MCF 10A (cell line): ENCODE measurements at regions not wholly inside any gene's neighbourhood (a gene's known extent, or its start where the extent isn't known, plus 50 kb on each side); places are given as distances from the start of the nearest gene placed in this dataset.

Source experiments
- BruUV-seq: library from RNA; stranded (reverse); fragments of 400-500 nt; replicated peaks from 2 replicates; lab custom pipeline; 2021; lab: Mats Ljungman, UMichigan
- CTCF ChIA-PET: fragments of 300-600 bp; sonication (Branson Sonifier 250); formaldehyde crosslinking; extraction: SDS; loops from one replicate; lab custom pipeline; 2021; ENCODE audit warnings: antibody characterized with exemption, inconsistent platforms; lab: Yijun Ruan, JAX
- POLR2A ChIA-PET: fragments of 300-600, 350-650 bp; sonication (Branson Sonifier 250); formaldehyde crosslinking; extraction: SDS; loops from one replicate; lab custom pipeline; 2020; ENCODE audit warnings: antibody characterized with exemption, inconsistent platforms; lab: Yijun Ruan, JAX
- DNase-seq: peaks from one replicate; pipeline ENCODE4 v3.0.0-alpha.2; 2018; ENCODE audit not compliant: unreplicated experiment
- H3K27ac Mint-ChIP-seq: one replicate; pipeline ENCODE4 v1.8.0; 2022; ENCODE audit warnings: mild to moderate bottlenecking, low read depth, mixed read lengths; ENCODE audit not compliant: unreplicated experiment
- H3K27me3 Mint-ChIP-seq: one replicate; pipeline ENCODE4 v1.8.0; 2022; ENCODE audit warnings: mixed read lengths; ENCODE audit not compliant: insufficient read depth, unreplicated experiment
- H3K36me3 Mint-ChIP-seq: one replicate; pipeline ENCODE4 v1.8.0; 2022; ENCODE audit warnings: mild to moderate bottlenecking, moderate library complexity, mixed read lengths; ENCODE audit not compliant: insufficient read depth, unreplicated experiment
- H3K4me1 Mint-ChIP-seq: one replicate; pipeline ENCODE4 v1.8.0; 2022; ENCODE audit warnings: mixed read lengths; ENCODE audit not compliant: insufficient read depth, unreplicated experiment
- H3K4me3 Mint-ChIP-seq: one replicate; pipeline ENCODE4 v1.8.0; 2022; ENCODE audit warnings: mild to moderate bottlenecking, moderate library complexity, mixed read lengths; ENCODE audit not compliant: unreplicated experiment
- H3K9me3 Mint-ChIP-seq: one replicate; pipeline ENCODE4 v1.8.0; 2022; ENCODE audit warnings: mixed read lengths; ENCODE audit not compliant: unreplicated experiment
- CTCF ChIP-seq: fragments of 200-600 bp; IDR thresholded peaks from one replicate; pipeline ENCODE4 v1.8.0; 2022; ENCODE audit warnings: antibody characterized with exemption, mild to moderate bottlenecking; ENCODE audit not compliant: unreplicated experiment
- intact Hi-C: fragments of 100-400 bp; cut with micrococcal nuclease; formaldehyde crosslinking; loops from 2 replicates; pipeline ENCODE4 v1.14.1; 2022

GRCh38 chr6:94456266-94456665, 1036.9 kb upstream of the EPHA7 start:
- intact Hi-C loops: no loop called here

GRCh38 chr6:94454231-94454630, 1034.9 kb upstream of the EPHA7 start:
- no peaks in the 10 kb centered on the region for H3K4me1 Mint-ChIP-seq

More at GRCh38 chr6:94456266-94456665, 1036.9 kb upstream of the EPHA7 start:
- H3K9me3 Mint-ChIP-seq: no peaks in the 10 kb centered on the region
- CTCF ChIA-PET: no interaction called here
- H3K4me1 Mint-ChIP-seq: no peaks in the 10 kb centered on the region
- no peaks in the 10 kb centered on the region for H3K36me3 Mint-ChIP-seq
- H3K4me3 Mint-ChIP-seq: no peak overlapping the region
- DNase-seq: no peak
- TF ChIP-seq CTCF: no peak
- no TSS peak for BruUV-seq
- H3K27me3 Mint-ChIP-seq: peaks cover 23% of the 10 kb centered on the region
- POLR2A ChIA-PET: no interaction called here
- H3K27ac Mint-ChIP-seq: no peak overlapping the region

GRCh38 chr6:94446120-94446519, 1026.8 kb upstream of the EPHA7 start:
- BruUV-seq: no TSS peak
- no peak overlapping the region for H3K4me3 Mint-ChIP-seq

More at GRCh38 chr6:94454231-94454630, 1034.9 kb upstream of the EPHA7 start:
- Mint-ChIP-seq H3K9me3 (no peaks in the 10 kb centered on the region), H3K27ac (no peak overlapping the region), H3K4me3 (no peak overlapping the region), H3K36me3 (no peaks in the 10 kb centered on the region), H3K27me3 (peaks cover 16% of the 10 kb centered on the region)
- no peak for DNase-seq
- no TSS peak for BruUV-seq
- ChIA-PET POLR2A (no interaction called here), CTCF (no interaction called here)
- no peak for TF ChIP-seq CTCF
- intact Hi-C loops: no loop called here

GRCh38 chr6:94443701-94444100, 1024.3 kb upstream of the EPHA7 start:
- no TSS peak for BruUV-seq
- no peaks in the 10 kb centered on the region for H3K9me3 Mint-ChIP-seq
- DNase-seq: no peak
- H3K4me3 Mint-ChIP-seq: no peak overlapping the region
- H3K27ac Mint-ChIP-seq: no peak overlapping the region
- intact Hi-C loops: no loop called here
- CTCF ChIA-PET: no interaction called here
- H3K36me3 Mint-ChIP-seq: no peaks in the 10 kb centered on the region
- POLR2A ChIA-PET: no interaction called here
- H3K27me3 Mint-ChIP-seq: peaks cover 21% of the 10 kb centered on the region
- TF ChIP-seq CTCF: no peak
- H3K4me1 Mint-ChIP-seq: no peaks in the 10 kb centered on the region

More at GRCh38 chr6:94446120-94446519, 1026.8 kb upstream of the EPHA7 start:
- DNase-seq: no peak
- H3K9me3 Mint-ChIP-seq: no peaks in the 10 kb centered on the region
- no peaks in the 10 kb centered on the region for H3K27me3 Mint-ChIP-seq
- ChIA-PET POLR2A (no interaction called here), CTCF (no interaction called here)
- no peaks in the 10 kb centered on the region for H3K36me3 Mint-ChIP-seq
- H3K4me1 Mint-ChIP-seq: no peaks in the 10 kb centered on the region
- intact Hi-C loops: no loop called here
- no peak overlapping the region for H3K27ac Mint-ChIP-seq
- TF ChIP-seq CTCF: no peak
